ENCODE measurements at regions not wholly inside any gene's neighbourhood (a gene's known extent, or its start where the extent isn't known, plus 50 kb on each side); places are given as distances from the start of the nearest gene placed in this dataset.
A peak's percentile ranks its signal among the peaks of the same experiment; 100 is the strongest.

GRCh38 chr16:74199842-74200124, 96.8 kb upstream of the PSMD7 start:
- Histone ChIP-seq H3K27me3 (no peaks in the 10 kb centered on the region), H3K36me3 (no peaks in the 10 kb centered on the region), H3K4me3 (no peak overlapping the region), H3K27ac (peak overlapping the region in 1 of 4 donors; percentile 30), H3K9me3 (no peaks in the 10 kb centered on the region), H3K4me1 (peaks cover 0 to 5% (median 0%) of the 10 kb centered on the region in 3 donors)
- 38 to 54% methylated on average over 3 of the region's 3 CpGs for WGBS, 2 donors
- TF ChIP-seq CTCF (IDR thresholded peaks at IDR 0.05), result no peak
- DNase-seq (no peak), ATAC-seq (peak in 3 of 4 donors; percentile 48 to 72 (median 69)), FAIRE-seq (no peak)
- intact Hi-C loops (cut with DNase I), result no loop called here

GRCh38 chr16:74199066-74199841, 97.4 kb upstream of the PSMD7 start:
- DNase-seq (no peak), FAIRE-seq (no peak), ATAC-seq (peak; percentile 53 to 89 (median 74))
- intact Hi-C loops (cut with DNase I), result no loop called here
- no peaks in the 10 kb centered on the region for H3K36me3 ChIP-seq
- peak overlapping the region in 1 of 4 donors; percentile 30 for H3K27ac ChIP-seq
- TF ChIP-seq CTCF (IDR thresholded peaks at IDR 0.05), result no peak
- no peaks in the 10 kb centered on the region for H3K27me3 ChIP-seq
- WGBS, 2 donors, result 19 to 20% methylated on average over 4 of the region's 4 CpGs
- no peaks in the 10 kb centered on the region for H3K9me3 ChIP-seq
- no peak overlapping the region for H3K4me3 ChIP-seq
- H3K4me1 ChIP-seq, result peaks cover 0 to 5% (median 0%) of the 10 kb centered on the region in 3 donors

- WGBS, 2 donors, result 82 to 86% methylated on average over 2 of the region's 2 CpGs
- Histone ChIP-seq H3K9me3 (no peaks in the 10 kb centered on the region), H3K4me1 (no peaks in the 10 kb centered on the region), H3K36me3 (no peaks in the 10 kb centered on the region), H3K27ac (no peak overlapping the region), H3K4me3 (no peak overlapping the region), H3K27me3 (no peaks in the 10 kb centered on the region)
- DNase-seq (no peak), FAIRE-seq (no peak), ATAC-seq (no peak)
- intact Hi-C loops (cut with DNase I), result no loop called here
- TF ChIP-seq CTCF (IDR thresholded peaks at IDR 0.05), result no peak
Observed at GRCh38 chr16:74192281-74192797, 104.3 kb upstream of the PSMD7 start.

GRCh38 chr16:74190292-74190691, 106.3 kb upstream of the PSMD7 start:
- H3K4me1 ChIP-seq, result no peaks in the 10 kb centered on the region
- intact Hi-C loops (cut with DNase I), result no loop called here
- no peaks in the 10 kb centered on the region for H3K9me3 ChIP-seq
- no peak for FAIRE-seq
- ATAC-seq, result no peak
- DNase-seq, result no peak
- H3K4me3 ChIP-seq, result no peak overlapping the region
- no peaks in the 10 kb centered on the region for H3K36me3 ChIP-seq
- H3K27ac ChIP-seq, result no peak overlapping the region
- TF ChIP-seq CTCF (IDR thresholded peaks at IDR 0.05), result no peak
- no peaks in the 10 kb centered on the region for H3K27me3 ChIP-seq

GRCh38 chr16:74188856-74189255, 107.8 kb upstream of the PSMD7 start:
- intact Hi-C loops (cut with DNase I), result no loop called here
- H3K9me3 ChIP-seq, result no peaks in the 10 kb centered on the region
- no peak for ATAC-seq
- DNase-seq, result no peak
- no peaks in the 10 kb centered on the region for H3K27me3 ChIP-seq
- 73 to 82% methylated on average over 4 of the region's 4 CpGs for WGBS, 2 donors
- H3K4me3 ChIP-seq, result no peak overlapping the region
- no peak overlapping the region for H3K27ac ChIP-seq
- H3K36me3 ChIP-seq, result no peaks in the 10 kb centered on the region
- TF ChIP-seq CTCF (IDR thresholded peaks at IDR 0.05), result no peak
- no peaks in the 10 kb centered on the region for H3K4me1 ChIP-seq
- no peak for FAIRE-seq
